GM12891 (cell line): ENCODE measurements at regions not wholly inside any gene's neighbourhood (a gene's known extent, or its start where the extent isn't known, plus 50 kb on each side); places are given as distances from the start of the nearest gene placed in this dataset.

ENCODE experiments used
- DNase-seq: peaks from one replicate; pipeline ENCODE4 v3.0.0; 2011; ENCODE audit warnings: low spot score; ENCODE audit not compliant: insufficient read length
- FAIRE-seq: peaks from 2 replicates; lab custom pipeline; 2011; peaks lifted over from hg19 to GRCh38; lab: Jason Lieb, UNC
- PAX5 ChIP-seq: IDR thresholded peaks from 2 replicates; pipeline ENCODE4 v1.6.1; 2011; ENCODE audit warnings: low read length, moderate library complexity, mild to moderate bottlenecking; ENCODE audit not compliant: insufficient read depth, severe bottlenecking
- POLR2A ChIP-seq: IDR thresholded peaks from 2 replicates; pipeline ENCODE4 v1.6.1; 2011; ENCODE audit warnings: low read depth, low read length, control low read depth
- POLR2AphosphoS5 ChIP-seq: IDR thresholded peaks from 2 replicates; pipeline ENCODE4 v1.6.1; 2011; ENCODE audit warnings: low read depth, low read length, control low read depth
- POU2F2 ChIP-seq: IDR thresholded peaks from 2 replicates; pipeline ENCODE4 v1.6.1; 2011; ENCODE audit warnings: low read depth, mild to moderate bottlenecking, control low read depth, low read length, moderate library complexity
- SPI1 ChIP-seq: IDR thresholded peaks from 2 replicates; pipeline ENCODE4 v1.6.1; 2011; ENCODE audit warnings: low read depth, low read length, control low read depth
- TAF1 ChIP-seq: IDR thresholded peaks from 2 replicates; pipeline ENCODE4 v1.6.1; 2011; ENCODE audit warnings: low read depth, low read length, control low read depth

DNA sequence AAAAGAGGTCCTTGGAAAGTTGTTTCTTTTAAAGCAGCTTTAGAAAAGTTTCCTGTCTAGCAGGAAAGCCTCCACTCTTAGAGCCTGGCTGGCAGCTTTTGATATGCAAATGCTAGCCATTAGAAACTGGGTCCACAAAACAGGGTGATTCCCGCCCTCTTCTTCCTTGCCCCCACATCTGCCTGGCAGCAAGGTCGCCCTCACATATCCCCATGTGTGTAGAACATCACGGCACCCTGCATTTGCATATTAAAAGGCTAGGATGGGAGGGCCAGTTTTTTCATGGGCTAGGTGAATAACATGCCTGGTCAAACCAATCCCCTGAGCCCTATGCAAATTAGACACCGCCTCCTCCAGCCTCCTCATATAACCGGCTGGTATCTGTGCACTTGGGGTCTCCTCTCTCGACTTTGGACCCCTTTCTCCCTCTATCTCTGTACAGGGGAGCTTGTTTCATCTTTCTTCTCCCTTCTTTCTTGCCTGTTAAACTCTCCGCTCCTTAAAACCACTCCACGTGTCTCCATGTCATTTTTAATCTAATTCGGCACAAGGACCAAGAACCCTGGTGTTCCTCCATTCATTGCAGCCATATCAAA lies 426.8 kb upstream of the CTNND2 start:
- DNase-seq (no peak), FAIRE-seq (no peak)
- TF ChIP-seq POLR2A (no peak), POU2F2 (no peak), SPI1 (no peak), TAF1 (no peak), POLR2AphosphoS5 (no peak), PAX5 (no peak)

- FAIRE-seq, result no peak
- DNase-seq, result no peak
- TF ChIP-seq POLR2A (no peak), PAX5 (no peak), SPI1 (no peak)
These were observed 426.1 kb upstream of the CTNND2 start for GRCh38 chr5:12330381-12330780.

- FAIRE-seq (no peak), DNase-seq (no peak)
- TF ChIP-seq POLR2AphosphoS5 (no peak), PAX5 (no peak)
These were observed 419.5 kb upstream of the CTNND2 start for GRCh38 chr5:12323637-12324229.

- DNase-seq, result no peak
- FAIRE-seq, result no peak
- no peak for TF ChIP-seq SPI1
- TF ChIP-seq POLR2A, result no peak
- no peak for TF ChIP-seq POU2F2
- TF ChIP-seq PAX5, result no peak
- TF ChIP-seq TAF1, result no peak
- no peak for TF ChIP-seq POLR2AphosphoS5
These were observed 417.8 kb upstream of the CTNND2 start for GRCh38 chr5:12322042-12322441.

- TF ChIP-seq PAX5 (no peak), POLR2A (no peak), POU2F2 (no peak), SPI1 (no peak), POLR2AphosphoS5 (no peak), TAF1 (no peak)
- no peak for DNase-seq
- no peak for FAIRE-seq
These were observed 416.1 kb upstream of the CTNND2 start for GRCh38 chr5:12320331-12320730.

DNA sequence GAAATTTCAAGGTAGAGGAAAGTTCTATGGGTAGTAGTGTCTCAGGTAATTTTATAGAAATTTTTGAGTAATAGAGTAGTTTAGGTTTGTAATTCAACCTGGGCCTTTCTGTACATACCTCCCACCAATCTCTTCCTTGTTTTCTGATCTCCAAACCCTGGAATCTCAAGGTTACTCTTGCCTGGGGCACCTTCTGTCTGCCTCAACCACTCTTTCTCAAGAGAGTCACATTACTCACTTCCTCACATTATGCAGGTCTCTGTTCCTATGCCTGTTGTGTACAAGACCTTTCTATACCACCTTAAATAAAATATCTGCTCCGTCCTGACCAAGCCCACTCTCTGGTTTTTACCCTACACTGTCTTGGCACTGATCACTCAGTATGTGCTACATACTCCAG lies 412.6 kb upstream of the CTNND2 start:
- FAIRE-seq (no peak), DNase-seq (no peak)
- TF ChIP-seq SPI1 (no peak), TAF1 (no peak), POU2F2 (no peak), PAX5 (no peak), POLR2A (no peak), POLR2AphosphoS5 (no peak)

DNA sequence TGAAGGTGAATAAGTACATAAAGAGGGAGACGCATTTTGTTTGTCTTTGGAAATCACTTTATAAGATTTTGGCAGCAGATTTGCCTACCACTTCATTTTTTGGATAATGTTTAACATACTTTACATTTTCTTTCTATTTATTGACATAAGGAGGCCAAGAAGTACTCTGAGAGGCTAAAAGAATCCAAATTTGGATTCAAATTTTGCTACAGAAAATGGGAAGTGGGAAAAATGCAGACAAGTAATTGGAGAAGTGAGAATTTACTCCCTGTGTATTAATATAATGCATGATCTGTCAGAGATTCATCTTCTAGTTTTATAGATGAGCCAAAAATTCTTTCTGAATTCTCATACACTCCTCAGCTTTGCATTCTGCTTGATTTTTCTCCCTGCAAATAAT lies 411.2 kb upstream of the CTNND2 start:
- DNase-seq (no peak), FAIRE-seq (no peak)
- TF ChIP-seq POU2F2, result no peak
- 0 out of 2 replicates have a peak, but pooled peaks have one; percentile 8 for TF ChIP-seq SPI1
- TF ChIP-seq POLR2A, result no peak
- TF ChIP-seq TAF1, result no peak
- TF ChIP-seq PAX5, result no peak
- no peak for TF ChIP-seq POLR2AphosphoS5

DNA sequence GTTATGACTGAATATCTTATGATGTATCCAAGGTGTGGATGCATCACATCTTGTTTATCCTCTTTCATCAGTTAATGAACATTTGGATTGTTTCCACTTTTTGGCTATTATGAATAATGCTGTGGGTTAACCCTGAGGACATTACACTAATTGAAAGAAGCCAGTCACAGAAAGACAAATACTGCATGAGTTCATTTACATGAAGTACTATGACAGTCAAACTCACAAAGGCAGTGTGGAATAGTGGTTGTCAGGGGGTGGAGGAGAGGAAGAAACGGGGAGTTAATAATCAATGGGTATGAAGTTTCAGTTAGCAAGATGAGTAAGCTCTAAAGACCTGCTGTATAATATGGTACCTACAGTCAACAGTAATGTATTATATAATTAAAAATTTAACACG lies 409.4 kb upstream of the CTNND2 start:
- no peak for TF ChIP-seq POLR2AphosphoS5
- TF ChIP-seq PAX5, result no peak
- TF ChIP-seq SPI1, result no peak
- TF ChIP-seq TAF1, result no peak
- no peak for TF ChIP-seq POU2F2
- no peak for TF ChIP-seq POLR2A
- DNase-seq, result no peak
- FAIRE-seq, result no peak

GRCh38 chr5:12312343-12312742 lies 408.1 kb upstream of the CTNND2 start:
- FAIRE-seq, result no peak
- TF ChIP-seq PAX5 (no peak), POLR2AphosphoS5 (no peak), SPI1 (no peak), POU2F2 (no peak), POLR2A (no peak), TAF1 (no peak)

GRCh38 chr5:12294151-12294550 lies 389.9 kb upstream of the CTNND2 start:
- DNase-seq (no peak), FAIRE-seq (no peak)
- TF ChIP-seq PAX5, result no peak
- no peak for TF ChIP-seq TAF1
- TF ChIP-seq SPI1, result no peak
- no peak for TF ChIP-seq POU2F2
- no peak for TF ChIP-seq POLR2AphosphoS5
- no peak for TF ChIP-seq POLR2A

More at GRCh38 chr5:12312343-12312742, 408.1 kb upstream of the CTNND2 start:
- no peak for DNase-seq
